NCI-H526 (cell line): ENCODE measurements at regions not wholly inside any gene's neighbourhood (a gene's known extent, or its start where the extent isn't known, plus 50 kb on each side); places are given as distances from the start of the nearest gene placed in this dataset.
A peak's percentile ranks its signal among the peaks of the same experiment; 100 is the strongest.

ENCODE experiments used
- DNase-seq, 2 experiments: peaks; one replicate each; lab custom pipeline; 2025; lab: John Stamatoyannopoulos, UW

DNA sequence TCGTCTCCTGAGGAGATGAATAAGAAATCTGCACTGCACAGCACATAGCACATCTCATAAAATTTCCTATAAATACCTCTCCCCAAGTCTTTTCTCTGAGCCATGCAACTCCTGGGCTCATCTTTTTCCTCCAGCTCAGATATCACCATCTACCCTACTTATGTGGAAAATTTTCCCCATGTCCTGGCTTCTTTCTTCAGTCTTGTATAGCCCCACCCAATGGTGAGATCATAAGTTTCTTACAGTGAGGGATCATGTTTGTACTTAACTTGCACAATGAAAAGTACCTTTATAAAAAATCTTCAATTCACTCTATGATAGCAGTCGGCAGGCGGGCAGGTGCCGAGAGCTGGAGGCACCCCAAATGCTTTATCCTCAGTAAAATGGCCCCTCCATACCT lies 198.6 kb upstream of the S100G start:
- no peak for DNase-seq

DNA sequence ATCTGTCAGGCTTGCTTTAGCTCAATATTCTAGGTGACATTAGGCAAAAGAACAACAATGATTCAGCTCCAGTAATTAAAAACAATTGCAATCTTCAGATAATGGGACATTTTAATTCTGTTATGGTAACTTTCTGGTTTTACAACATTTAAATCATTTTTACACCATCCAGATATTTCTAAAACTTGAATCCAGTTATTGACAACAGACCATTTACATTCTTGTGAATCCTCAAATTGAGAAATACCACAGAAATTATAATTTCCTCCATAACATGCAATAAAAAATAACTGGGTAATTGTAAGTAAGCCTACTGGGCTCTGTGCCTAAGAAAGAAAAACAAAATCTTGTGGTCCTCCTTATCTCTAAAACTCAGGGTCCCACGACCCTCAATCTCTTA lies 195.0 kb upstream of the S100G start:
- DNase-seq = no peak

DNA sequence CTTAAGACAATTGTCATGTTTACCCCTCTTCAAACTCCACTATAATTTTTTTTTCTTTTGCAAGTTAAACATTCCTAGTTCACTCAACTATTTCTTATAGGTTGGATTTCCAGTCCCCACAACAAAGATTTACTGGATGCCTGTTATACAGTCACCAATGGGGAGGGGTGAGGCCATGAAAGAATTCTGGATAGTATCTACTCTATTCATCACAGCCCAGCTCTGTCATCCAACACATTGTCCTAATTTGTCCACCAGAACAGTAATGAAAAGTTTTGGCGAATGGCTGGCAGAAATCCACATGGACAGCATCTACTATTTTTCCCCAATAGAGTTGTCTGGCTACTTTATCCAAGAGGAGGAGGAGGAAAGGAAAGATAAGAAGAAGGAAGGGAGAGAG lies 192.7 kb upstream of the S100G start:
- DNase-seq = no peak

DNA sequence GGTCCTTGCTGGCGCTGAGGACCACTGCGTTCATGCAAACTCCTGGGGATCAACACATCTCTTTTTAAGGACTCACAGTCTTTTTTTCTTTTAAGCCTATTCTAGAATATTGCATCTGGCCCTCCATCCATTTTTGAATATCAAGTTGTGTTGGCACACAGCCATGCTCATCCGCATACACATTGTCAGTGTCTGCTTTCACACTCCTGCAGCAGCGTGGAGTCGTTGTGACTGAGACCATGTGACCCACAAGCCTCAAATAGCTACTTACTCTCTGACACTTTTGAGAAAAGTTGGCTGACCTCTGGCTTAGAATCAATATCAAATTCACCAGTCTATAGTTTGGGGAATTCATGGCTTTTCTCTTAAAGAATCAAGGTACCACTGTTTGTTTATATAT lies 191.8 kb upstream of the S100G start:
- peak in 1 of 2 experiments; percentile 45 for DNase-seq

DNA sequence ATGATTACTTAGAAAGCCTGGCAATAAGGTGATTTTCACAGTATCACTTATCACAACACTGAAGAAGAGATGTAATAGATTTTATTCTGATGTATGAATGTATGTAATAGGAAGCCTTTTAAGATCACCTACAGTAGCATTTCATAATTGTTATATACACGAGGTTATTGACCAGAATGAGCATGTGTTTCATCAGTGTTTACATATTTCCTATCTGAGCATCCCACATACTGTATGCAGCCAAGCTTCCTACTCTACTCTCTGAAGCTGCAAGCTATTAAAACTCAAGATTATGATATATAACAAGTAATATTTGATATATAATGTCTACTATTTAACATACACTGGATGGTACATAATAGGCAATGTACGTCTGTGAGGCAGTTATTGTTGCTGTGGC lies 190.9 kb upstream of the S100G start:
- DNase-seq = no peak

DNA sequence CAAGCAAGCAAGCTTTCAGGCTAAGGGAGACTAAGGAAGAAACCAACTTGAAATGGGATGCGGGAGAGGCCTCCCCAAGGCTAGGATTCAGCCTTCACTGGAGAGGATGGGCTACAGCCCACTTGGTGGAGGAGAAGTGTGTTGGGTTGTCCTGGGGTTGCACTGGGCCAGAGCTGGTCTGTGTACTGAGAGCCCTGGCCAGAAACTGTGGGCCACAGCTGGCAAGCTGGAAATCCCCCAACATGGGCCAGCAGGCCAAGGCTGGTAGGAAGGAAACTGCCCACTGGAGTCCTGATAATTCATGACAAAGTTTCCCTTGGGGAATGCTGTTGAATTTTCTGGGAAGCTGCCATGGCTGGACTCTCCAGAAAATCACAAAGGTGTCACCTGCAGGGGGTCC lies 188.0 kb upstream of the S100G start:
- DNase-seq = no peak

DNA sequence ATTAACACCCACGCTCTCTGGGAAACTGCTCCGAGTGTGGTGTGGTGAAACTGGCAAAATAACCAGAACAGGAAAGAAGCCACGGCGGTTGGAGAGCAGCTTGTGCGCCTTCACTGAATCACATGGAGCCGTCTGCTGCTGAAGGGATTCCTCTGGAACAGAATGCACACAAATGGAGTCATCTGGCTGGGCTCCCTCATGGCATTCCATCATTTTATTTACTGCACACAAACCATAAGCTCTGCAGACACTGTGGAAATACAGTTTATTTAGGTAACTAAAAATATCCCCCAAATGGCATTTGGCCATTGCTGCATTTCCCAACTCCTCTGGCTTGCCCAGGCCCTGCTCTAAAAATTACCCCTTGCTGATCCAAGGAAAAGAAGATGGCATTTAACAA lies 187.0 kb upstream of the S100G start:
- DNase-seq = no peak

DNA sequence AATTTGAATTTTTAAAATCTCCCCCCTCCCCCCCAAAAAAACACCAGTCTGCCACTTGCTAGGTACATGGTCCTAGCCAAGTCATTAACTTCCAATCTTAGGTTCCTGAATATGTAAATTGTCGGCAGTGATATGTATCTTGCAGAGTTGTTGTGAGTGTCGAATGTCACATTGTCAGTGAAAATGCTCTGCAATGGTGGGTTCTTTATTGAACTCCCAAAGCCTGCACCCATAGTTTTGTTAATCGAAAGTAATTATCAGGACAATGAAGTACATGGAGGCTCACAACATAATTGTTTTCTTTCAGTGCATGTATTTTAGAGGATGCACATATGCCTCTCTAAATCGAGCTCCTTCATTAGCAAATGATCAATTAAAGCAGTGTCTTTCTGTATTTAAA lies 185.6 kb upstream of the S100G start:
- DNase-seq = no peak

DNA sequence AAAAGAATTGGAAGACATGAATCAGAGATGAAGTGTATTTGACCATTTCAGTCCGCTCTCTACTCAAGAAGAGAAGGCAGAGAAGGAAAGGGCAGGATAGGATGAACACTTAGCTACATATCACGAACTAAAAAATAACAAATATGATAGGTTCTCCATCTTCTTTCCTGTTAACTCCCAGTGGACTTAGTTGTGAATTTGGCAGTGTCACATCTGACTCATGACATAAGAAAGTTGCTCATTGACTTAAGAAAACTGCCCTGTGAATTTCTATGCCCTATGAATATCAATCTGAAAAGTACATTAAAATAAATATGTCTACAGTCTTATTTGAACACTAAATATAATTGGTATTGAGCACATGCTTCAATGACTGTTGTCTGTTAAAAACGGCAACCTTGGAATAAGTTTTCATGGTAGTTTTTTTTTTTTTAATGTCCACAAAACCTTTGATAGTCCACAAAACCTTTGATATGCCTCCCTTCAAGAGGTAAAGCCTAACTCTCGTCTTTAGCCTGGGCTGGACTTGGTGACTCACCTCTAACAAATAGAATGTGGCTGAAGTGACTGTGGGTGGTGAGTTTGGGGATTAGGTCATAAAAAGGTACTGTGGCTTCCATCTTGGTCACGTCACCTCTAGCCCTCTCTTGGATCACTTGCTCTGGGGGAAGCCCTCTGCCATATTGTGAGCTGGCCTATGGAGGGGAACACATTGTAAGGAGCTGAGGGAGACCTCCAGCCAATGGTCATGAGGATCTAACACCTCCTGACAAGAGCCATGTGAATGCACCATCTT lies 184.7 kb upstream of the S100G start:
- DNase-seq = no peak

DNA sequence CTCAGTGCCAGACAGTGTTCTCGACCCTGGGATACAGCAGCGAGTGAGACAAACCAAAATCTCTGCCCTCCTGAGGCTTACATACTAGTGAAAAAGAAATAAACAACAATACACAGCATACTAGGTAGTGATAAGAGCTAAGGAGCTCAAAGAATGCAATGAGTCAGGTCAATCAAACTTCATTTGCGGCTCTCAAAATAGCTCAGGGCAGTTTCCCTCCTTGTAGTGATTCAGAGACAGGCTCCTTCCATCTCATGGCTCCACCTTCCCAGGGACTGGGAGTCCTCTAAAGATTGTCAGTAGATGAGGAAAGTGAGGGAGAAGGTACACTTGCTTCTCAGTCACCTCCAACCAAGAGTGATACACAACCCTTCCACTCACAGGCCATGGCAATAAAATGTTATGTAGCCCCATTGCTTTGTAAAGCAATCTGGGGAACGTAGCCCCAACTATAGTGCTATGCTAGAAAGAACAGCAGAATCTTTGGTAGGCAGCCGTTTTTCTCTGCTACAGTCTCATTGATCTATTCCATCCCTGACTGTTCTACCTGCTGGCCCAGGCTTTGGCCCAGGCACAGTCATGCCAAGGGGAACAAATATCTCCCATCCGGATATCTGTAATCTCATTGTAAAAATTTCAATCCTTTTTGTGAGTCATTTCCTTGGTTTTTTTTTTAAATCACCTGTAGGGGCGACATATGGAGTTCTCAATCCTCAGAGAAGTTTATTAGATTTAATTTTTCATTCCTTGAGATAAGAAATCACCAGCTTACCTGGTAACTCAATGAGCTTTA lies 183.1 kb upstream of the S100G start:
- DNase-seq = no peak

DNA sequence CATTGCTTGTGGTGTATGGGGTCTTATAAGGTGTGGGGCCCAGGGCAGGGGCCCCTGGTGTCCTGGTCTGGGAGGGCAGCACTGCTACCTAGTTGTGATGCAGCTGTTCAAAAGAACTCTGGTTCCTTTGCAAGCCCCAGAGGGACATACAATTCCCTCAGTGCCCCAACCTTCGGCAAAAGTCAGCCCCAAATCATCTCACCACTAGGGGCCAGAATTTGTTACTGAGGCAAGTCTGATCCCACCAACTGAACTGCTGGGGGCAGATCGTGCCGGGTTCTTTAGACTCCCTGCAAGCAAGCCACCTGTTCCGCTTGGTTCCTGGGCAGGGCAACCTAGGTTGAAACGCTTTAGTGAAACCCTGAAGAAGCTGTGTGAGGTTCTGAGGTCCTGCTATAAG lies 180.1 kb upstream of the S100G start:
- no peak for DNase-seq

DNA sequence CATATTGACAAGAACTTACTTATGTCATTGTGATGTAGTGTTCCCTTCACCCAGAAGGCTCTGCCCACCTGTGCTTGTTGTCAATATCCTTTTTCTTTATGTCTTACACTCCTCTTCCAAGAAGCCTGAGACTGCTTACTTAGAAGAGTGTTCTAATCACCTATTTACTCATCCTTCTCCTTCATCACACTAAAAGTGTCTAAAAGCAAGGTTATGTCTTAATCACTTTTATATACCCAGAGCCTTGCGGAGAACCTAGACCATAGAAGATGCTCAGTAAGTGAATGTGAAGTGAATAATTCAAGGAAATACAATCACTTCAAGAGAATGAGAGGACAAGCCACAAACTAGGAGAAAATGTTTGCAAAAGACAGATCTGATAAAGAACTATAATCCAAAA lies 177.6 kb upstream of the S100G start:
- DNase-seq = no peak

DNA sequence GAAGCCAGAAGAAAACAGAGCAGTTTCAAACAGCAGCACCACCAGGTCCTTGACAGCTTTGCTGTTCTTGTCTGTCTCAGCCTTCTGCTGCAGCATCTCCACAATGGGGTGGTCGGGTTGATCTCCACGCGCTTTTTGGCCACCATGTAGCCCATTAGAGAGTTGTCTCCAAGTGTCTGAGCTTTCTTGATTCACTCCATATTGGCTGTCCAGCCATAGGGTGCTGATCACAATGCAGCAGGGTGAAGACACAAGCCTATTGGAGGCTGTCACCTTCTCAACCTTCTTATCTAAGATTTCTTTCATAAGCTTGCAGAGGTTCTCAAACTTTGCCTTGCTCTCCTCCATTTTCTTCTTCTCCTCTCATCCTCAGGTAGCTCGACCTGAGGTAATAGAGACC lies 175.4 kb upstream of the S100G start:
- no peak for DNase-seq

DNA sequence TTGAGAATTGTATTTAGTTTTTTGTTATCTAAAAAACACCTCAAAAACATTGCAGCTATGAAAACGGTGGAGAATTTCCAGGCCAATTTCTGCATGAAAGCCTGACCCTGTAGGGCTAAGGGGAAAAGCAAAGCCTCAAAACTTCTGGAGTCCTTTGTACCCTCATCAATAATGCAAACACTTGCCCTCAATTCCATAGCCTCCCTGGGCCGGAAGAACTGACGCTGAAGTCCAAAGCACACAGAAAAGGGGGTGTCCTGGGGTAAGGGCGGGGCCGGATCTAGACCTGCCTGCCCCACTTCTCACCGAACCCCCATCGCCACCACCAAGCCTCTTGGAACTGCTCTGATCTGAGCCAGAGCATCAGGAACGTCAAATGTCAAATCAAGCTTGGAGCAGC lies 173.9 kb upstream of the S100G start:
- no peak for DNase-seq

DNA sequence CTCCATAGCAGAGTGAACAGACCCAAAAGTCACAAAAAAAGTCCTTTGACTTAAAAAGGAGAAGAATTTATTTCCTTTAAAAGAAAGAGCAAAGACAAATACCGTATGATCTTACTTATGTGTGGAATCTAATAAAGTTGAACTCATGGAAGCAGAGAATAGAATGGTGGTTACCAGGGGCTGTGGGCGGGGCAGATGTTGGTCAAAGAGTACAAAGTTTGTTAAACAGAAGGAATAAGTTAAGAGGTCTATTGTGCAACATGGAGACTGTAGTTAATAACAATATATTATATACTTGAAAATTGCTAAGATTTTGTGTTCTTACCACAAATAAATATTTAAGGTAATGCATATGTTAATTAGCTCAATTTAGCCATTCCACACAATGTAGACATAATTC lies 173.3 kb upstream of the S100G start:
- no peak for DNase-seq

DNA sequence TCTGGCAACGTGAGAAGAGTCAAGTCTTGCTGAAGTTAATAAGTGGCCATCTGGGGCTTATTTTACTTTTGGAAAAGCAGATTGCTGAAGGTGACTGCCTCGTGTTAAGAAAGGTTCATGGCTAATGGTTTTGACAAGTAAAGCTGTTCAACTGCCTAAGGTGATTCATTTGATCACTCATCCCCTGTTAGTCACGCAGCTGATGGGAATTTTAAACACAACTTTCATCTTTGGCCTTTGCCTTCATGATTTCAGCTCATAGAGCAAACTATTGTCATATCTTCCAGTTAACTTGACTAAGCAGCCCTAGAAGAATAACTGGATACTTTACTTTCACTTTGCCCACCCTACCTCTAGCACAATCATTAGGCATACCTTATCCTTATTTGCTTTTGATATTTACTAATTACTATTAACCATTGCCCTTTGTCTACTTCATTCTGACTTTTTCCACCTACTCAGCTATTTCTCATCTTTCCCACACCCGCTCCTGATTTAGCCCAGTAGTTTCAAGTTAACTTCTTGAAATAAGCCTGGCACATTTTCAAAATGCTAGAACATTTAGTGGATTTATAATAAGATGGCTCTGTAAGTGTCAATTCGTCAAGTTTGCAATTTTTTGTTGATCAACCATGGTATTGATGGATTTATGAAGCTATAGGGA lies 170.6 kb upstream of the S100G start:
- DNase-seq = no peak

DNA sequence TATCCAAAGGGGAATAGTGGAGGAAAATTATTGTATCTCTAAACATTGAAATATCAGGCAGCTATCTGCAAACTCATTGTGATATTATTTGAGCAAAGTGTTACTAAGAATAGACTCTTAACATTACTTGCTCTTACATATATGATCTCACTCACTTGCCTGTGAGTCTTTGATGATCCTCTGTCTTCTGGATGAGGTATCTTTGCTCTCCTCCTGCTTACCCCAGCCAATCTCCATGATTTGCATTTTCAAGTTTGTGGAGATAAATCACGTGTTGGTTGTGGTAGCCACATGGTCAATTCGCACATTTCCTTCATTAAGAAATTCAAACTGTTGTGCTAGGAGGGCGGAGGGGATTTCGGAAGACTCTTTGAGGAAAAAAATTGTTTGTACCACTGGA lies 169.9 kb upstream of the S100G start:
- DNase-seq = no peak

DNA sequence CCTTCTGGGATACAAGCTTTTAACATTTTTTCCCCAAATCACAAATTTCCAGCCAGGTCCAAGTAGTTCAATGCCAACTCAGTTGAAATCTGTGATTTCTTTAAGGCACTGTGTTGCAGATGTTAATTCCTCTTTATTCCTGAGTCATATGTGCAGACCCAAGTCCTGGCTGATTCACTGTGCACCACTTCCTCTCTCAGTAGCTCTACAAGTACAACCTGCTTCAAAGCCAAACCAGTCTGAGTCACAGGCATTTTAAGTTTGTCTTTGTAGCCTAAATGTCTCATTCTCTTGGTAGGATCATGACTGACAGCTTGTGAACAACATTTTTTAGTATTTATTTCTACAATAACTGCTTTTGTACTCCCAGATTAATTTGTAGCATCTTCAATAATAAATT lies 165.6 kb upstream of the S100G start:
- DNase-seq = no peak

DNA sequence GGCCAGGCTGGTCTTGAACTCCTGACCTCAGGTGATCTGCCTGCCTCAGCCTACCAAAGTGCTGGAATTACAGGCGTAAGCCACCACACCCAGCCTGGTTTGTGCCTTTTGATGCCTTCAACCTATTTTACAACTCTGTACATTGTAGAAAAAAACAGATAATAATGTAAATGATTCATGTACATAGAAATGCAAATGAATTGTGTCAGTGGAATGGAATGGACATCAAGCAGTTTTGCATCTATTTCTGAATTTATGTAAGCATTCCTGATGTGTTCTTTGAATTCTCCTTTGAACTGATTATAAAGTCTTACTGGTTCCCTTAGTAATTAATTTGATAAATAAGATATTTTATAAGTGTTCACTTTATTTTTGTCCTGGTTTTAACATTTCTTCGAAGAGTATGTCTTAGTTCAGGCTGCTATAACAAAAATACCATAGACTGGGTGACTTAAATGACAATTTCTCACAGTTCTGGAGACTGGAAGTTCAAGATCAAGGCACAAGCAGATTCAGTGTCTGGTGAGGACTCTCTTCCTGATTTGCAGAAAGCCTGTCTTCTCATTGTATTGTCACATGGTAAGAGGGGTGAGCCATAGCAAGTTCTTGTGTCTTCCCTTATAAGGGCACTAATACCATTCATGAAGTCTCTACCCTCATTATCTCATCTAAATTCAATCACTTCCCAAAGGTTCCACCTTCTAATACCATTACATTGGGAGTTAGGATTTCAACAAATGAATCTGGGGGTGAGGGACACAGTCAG lies 162.2 kb upstream of the S100G start:
- DNase-seq = no peak

DNA sequence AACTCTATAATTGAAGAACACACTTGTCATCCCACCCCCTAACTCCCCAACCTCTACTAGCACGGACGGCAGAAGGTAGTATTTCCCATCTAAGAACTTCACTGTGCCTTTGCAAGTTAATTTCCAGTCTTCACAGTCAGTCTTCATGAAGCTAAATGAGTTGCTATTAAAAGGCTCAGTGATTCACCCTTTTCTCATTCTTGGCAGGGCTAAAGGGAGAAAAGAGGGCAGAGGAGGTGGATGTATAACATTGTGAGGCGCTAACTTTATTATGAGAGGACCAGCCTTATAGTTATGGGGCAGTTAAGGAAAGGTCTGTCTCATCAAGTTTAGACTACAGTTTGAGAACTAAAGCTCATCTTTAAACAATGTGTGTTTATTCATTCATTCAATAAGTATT lies 161.0 kb upstream of the S100G start:
- no peak for DNase-seq

DNA sequence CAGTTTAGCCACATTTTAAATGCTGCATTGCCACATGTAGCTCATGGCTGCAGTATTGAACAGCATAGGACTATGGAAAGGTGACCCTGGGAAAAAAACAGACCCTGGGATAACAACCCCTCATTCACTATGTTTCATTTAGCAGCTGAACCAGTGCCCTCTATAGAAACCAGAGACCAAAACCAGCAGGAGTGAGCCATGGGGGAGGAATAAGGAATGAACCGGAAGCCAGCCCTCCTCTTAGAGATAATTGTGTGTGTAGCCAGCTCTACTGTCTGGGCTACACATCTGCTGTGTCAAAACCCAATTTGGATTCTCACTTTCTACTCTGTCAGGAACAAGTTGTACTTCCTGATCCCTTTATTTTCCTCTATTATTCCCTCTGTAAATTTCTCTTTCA lies 158.5 kb upstream of the S100G start:
- DNase-seq = no peak

DNA sequence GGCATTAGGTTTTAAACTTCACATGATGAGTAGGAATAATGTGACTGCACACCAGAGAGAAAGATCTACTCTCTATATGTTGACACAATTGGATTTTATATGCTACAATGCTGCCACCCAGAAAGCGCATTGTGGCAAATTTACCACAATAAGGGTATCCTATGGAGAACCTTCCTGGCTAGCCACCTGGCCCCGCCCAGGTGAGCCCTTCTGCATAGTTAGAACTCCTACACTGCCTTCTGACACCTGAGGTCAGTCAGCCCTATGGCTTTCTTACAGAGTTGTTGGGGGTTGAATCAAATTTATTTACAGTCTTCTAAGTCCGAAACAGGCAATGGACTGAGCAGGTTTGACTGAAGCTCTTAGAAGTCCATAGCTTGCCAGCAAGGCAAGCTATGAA lies 153.8 kb upstream of the S100G start:
- no peak for DNase-seq
